HAP-1 (cell line): ENCODE measurements at regions not wholly inside any gene's neighbourhood (a gene's known extent, or its start where the extent isn't known, plus 50 kb on each side); places are given as distances from the start of the nearest gene placed in this dataset.

Source experiments
- DNase-seq, 2 experiments: peaks; one replicate each; pipeline ENCODE4 v3.0.0-alpha.2; 2016 to 2020; ENCODE audit warnings: low spot score in 2 of 2
- H3K27me3 ChIP-seq: fragments of 250-450 bp; sonication (Bioruptor Pico); 2 replicates; pipeline ENCODE4 v1.5.1; 2020; ENCODE audit warnings: low read depth, mild to moderate bottlenecking, moderate library complexity
- H3K36me3 ChIP-seq: fragments of 250-450 bp; sonication (Bioruptor Pico); replicated peaks from 2 replicates; pipeline ENCODE4 v1.5.1; 2020; ENCODE audit warnings: mild to moderate bottlenecking
- H3K4me1 ChIP-seq: fragments of 250-450 bp; sonication (Bioruptor Pico); 2 replicates; pipeline ENCODE4 v1.5.1; 2020; ENCODE audit warnings: mild to moderate bottlenecking
- H3K4me3 ChIP-seq: fragments of 250-450 bp; sonication (Bioruptor Pico); 2 replicates; pipeline ENCODE4 v1.5.1; 2020; ENCODE audit warnings: mild to moderate bottlenecking, moderate library complexity
- H3K9me3 ChIP-seq: fragments of 250-450 bp; sonication (Bioruptor Pico); 2 replicates; pipeline ENCODE4 v1.5.1; 2020; ENCODE audit warnings: mild to moderate bottlenecking, moderate library complexity
- in situ Hi-C: fragments of 300-500 bp; cut with MboI; formaldehyde crosslinking; loops from 3 replicates; pipeline ENCODE4 v1.14.3; 2020; ENCODE audit warnings: low sequenced_read_pairs, inconsistent platforms, mixed read lengths

GRCh38 chr21:35226968-35227744 lies 178.1 kb upstream of the RUNX1 start:
- Histone ChIP-seq H3K4me3 (no peak overlapping the region), H3K4me1 (no peaks in the 10 kb centered on the region), H3K36me3 (no peaks in the 10 kb centered on the region), H3K9me3 (no peaks in the 10 kb centered on the region), H3K27me3 (no peaks in the 10 kb centered on the region)
- DNase-seq: no peak
- in situ Hi-C loops: no loop called here

- no peak overlapping the region for H3K4me3 ChIP-seq
- H3K4me1 ChIP-seq: no peaks in the 10 kb centered on the region
- in situ Hi-C loops: no loop called here
- no peaks in the 10 kb centered on the region for H3K36me3 ChIP-seq
- no peak for DNase-seq
- H3K27me3 ChIP-seq: no peaks in the 10 kb centered on the region
- no peaks in the 10 kb centered on the region for H3K9me3 ChIP-seq
Measured at GRCh38 chr21:35226328-35226727, 177.2 kb upstream of the RUNX1 start.

GRCh38 chr21:35225573-35225972 lies 176.5 kb upstream of the RUNX1 start:
- Histone ChIP-seq H3K4me1 (no peaks in the 10 kb centered on the region), H3K27me3 (no peaks in the 10 kb centered on the region), H3K9me3 (no peaks in the 10 kb centered on the region), H3K36me3 (no peaks in the 10 kb centered on the region), H3K4me3 (no peak overlapping the region)
- in situ Hi-C loops: no loop called here
- DNase-seq: no peak

GRCh38 chr21:35223480-35224156 lies 174.5 kb upstream of the RUNX1 start:
- Histone ChIP-seq H3K36me3 (no peaks in the 10 kb centered on the region), H3K27me3 (no peaks in the 10 kb centered on the region), H3K9me3 (no peaks in the 10 kb centered on the region), H3K4me3 (no peak overlapping the region), H3K4me1 (no peaks in the 10 kb centered on the region)
- DNase-seq: no peak
- in situ Hi-C loops: no loop called here

DNA sequence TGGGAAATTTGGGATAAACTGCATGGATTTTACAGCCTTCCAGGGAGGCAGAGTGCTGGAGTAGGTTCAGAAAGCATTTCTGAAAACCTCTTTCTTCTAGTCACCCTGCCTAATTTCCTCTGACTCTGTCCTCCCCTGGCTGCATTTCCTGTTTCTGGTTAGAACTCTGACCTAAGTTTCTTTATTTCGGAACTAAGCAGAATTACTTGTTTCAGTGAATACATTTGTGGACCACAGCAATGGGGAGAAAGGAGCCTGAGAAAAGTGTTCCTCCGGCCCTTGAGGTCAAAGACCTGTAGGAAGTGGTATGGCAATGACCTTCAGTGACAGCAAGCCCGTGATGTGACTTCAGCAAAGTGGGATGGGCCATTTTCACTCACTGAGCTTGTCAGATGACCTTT lies 173.4 kb upstream of the RUNX1 start:
- DNase-seq: no peak
- H3K4me1 ChIP-seq: no peaks in the 10 kb centered on the region

DNA sequence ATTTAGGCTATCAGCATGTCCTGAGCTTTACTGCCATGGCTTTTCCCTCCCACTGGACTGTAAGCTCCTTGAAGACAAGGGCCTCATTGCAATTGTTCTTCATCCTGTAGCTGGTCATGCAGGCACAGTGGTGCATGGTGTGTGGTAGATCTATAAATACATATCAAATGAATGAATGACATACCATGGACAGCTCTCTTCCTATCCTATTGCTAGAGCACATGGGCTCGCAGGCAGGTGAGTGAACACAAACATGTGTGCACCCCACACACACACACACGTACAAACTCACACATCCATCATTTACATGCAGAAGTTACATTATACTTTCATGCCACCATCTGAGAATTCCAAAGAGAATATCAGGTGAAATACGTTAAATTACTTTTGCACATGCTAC lies 172.9 kb upstream of the RUNX1 start:
- Histone ChIP-seq H3K27me3 (no peaks in the 10 kb centered on the region), H3K36me3 (no peaks in the 10 kb centered on the region), H3K4me1 (no peaks in the 10 kb centered on the region), H3K4me3 (no peak overlapping the region), H3K9me3 (peaks cover 4% of the 10 kb centered on the region; the same call in 1 of the 2 replicates)
- in situ Hi-C loops: no loop called here
- DNase-seq: no peak

More for the DNA sequence above, 173.4 kb upstream of the RUNX1 start:
- Histone ChIP-seq H3K36me3 (no peaks in the 10 kb centered on the region), H3K27me3 (no peaks in the 10 kb centered on the region), H3K4me3 (no peak overlapping the region), H3K9me3 (peaks cover 2% of the 10 kb centered on the region; the same call in 1 of the 2 replicates)
- in situ Hi-C loops: no loop called here

DNA sequence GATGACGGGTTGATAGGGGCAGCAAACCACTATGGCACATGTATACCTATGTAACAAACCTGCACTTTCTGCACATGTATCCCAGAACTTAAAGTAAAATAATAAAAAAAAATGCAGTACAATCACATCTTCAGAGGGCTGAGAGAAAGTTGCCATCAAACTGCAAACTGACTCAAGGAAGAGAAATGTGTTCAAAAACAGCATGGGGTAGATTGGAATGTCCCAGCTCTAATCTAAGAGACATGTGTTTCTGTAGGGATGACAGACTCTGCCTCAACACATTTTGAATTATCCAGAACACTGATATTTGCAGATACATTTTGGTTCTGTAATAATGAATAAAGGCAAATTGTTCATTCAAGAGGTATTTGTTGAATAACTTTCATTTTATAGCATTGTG lies 171.2 kb upstream of the RUNX1 start:
- no peaks in the 10 kb centered on the region for H3K36me3 ChIP-seq
- H3K4me1 ChIP-seq: no peaks in the 10 kb centered on the region
- no peak for DNase-seq
- H3K4me3 ChIP-seq: no peak overlapping the region
- H3K27me3 ChIP-seq: no peaks in the 10 kb centered on the region
- H3K9me3 ChIP-seq: peaks cover 4% of the 10 kb centered on the region; the same call in 1 of the 2 replicates
- in situ Hi-C loops: no loop called here

- in situ Hi-C loops: no loop called here
- Histone ChIP-seq H3K27me3 (no peaks in the 10 kb centered on the region), H3K9me3 (peaks cover 4% of the 10 kb centered on the region; the same call in 1 of the 2 replicates), H3K4me1 (no peaks in the 10 kb centered on the region), H3K4me3 (no peak overlapping the region), H3K36me3 (no peaks in the 10 kb centered on the region)
- no peak for DNase-seq
Measured at GRCh38 chr21:35219719-35220118, 170.6 kb upstream of the RUNX1 start.

DNA sequence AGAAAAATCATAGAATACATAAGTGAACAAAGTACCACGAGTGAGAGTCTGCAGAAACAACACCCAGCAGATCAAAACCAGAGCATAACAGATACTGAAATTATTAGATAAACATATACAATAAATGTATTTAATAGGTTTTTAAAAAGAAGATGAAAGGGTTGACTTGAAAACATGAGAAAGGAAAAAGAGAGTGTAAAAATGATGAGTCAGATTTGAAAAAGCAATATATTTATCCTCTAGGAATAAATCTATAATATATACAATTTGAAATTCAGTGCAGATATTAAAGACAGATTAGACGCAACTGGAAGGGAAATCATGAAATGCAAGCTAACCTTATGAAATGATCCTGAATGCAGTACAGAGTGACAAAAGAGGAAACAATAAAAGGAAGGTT lies 170.2 kb upstream of the RUNX1 start:
- no peak for DNase-seq
- no peaks in the 10 kb centered on the region for H3K27me3 ChIP-seq
- H3K36me3 ChIP-seq: no peaks in the 10 kb centered on the region
- H3K4me1 ChIP-seq: no peaks in the 10 kb centered on the region
- H3K4me3 ChIP-seq: no peak overlapping the region
- H3K9me3 ChIP-seq: peaks cover 4% of the 10 kb centered on the region; the same call in 1 of the 2 replicates
- in situ Hi-C loops: no loop called here

DNA sequence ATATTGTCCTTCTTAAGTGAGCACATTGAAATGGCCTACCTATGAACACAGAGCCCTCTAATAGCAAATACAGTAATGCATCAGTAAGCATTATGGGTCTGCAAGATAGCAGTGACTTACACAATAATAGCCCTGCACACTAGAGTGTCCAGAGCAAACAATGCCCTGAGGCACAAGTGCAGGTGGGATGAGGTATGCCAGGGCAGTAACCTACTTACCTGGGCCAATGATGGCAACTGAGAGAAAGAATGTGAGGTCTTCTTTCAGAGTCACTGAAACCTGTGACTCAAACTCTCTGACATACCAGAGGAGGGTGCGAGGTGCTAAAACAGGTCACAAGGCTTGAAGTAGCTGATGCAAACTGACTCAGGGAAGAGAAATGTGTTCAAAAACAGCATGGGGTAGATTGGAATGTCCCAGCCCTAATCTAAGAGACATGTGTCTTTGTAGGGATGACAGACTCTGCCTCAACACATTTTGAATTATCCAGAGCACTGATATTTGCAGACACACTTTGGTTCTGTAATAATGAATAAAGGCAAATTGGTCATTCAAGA lies 168.5 kb upstream of the RUNX1 start:
- no peak for DNase-seq

GRCh38 chr21:35216996-35217395 lies 167.9 kb upstream of the RUNX1 start:
- Histone ChIP-seq H3K9me3 (peaks cover 4% of the 10 kb centered on the region; the same call in 1 of the 2 replicates), H3K4me3 (no peak overlapping the region), H3K36me3 (no peaks in the 10 kb centered on the region), H3K27me3 (no peaks in the 10 kb centered on the region), H3K4me1 (no peaks in the 10 kb centered on the region)
- in situ Hi-C loops: no loop called here
- no peak for DNase-seq

More for the DNA sequence above, 168.5 kb upstream of the RUNX1 start:
- H3K4me3 ChIP-seq: no peak overlapping the region
- no peaks in the 10 kb centered on the region for H3K27me3 ChIP-seq
- peaks cover 4% of the 10 kb centered on the region; the same call in 1 of the 2 replicates for H3K9me3 ChIP-seq
- no peaks in the 10 kb centered on the region for H3K4me1 ChIP-seq
- H3K36me3 ChIP-seq: no peaks in the 10 kb centered on the region
- in situ Hi-C loops: no loop called here

DNA sequence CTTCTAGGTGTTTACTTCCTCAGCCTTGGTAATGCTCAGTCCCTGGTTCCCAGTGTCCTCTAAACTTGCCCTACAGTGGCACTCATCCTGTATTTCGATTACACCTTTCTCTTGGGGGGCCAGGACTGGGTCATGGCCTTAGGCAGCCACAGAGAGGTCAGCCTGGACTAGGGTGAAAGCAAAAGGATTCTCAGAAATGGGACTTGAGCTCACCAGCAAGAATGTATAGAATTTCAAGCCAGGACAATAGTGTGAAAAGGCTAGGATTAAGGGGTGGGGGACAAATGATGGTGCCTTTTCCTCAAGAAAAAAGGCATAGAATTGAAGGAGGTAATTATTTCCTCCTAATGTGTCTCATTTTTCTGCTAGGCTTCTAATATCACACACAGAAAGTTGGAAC lies 166.8 kb upstream of the RUNX1 start:
- Histone ChIP-seq H3K4me3 (no peak overlapping the region), H3K36me3 (no peaks in the 10 kb centered on the region), H3K4me1 (no peaks in the 10 kb centered on the region), H3K9me3 (peaks cover 4% of the 10 kb centered on the region; the same call in 1 of the 2 replicates), H3K27me3 (no peaks in the 10 kb centered on the region)
- no peak for DNase-seq
- in situ Hi-C loops: no loop called here

DNA sequence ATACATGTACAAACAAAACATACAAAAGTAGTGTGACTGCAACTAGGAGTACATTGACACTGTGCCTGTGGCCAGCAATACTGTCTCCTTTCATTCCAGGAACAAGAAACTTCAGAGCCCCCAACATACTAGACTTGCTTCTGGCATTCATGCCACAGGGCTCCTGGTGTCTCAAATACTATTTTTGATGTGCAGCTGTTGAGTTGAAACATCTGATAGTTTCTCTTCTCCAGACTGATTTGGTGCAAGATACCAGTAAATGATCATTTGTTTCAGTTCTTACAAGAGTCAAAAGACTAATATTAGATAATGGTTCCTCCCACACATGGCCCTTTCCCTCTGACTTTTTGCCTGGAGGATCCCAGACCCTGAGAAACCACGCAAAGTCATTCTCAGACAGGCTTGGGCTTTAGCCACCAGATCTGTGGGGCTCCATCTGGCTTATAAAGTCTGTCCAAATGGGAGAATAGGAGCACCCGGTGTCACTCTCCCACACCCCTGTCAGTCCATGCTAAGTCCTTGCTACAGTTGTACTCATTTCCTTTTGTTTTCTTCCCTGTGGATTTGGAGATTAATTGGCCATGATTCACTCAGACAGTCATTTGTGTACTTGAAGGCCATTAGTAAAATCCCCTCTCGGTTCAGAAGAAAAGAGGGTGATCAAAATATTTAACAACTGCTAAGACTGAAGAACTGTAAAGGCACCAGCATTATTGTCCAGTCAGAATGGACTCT lies 163.5 kb upstream of the RUNX1 start:
- Histone ChIP-seq H3K4me1 (no peaks in the 10 kb centered on the region), H3K27me3 (no peaks in the 10 kb centered on the region), H3K4me3 (no peak overlapping the region), H3K9me3 (peaks cover 2% of the 10 kb centered on the region; the same call in 1 of the 2 replicates), H3K36me3 (no peaks in the 10 kb centered on the region)
- in situ Hi-C loops: no loop called here
- no peak for DNase-seq
